H1 (cell line): ENCODE measurements at regions not wholly inside any gene's neighbourhood (a gene's known extent, or its start where the extent isn't known, plus 50 kb on each side); places are given as distances from the start of the nearest gene placed in this dataset.

Experiments used
- CHD7 ChIP-seq: fragments of 300-600 bp; sonication (generic); IDR thresholded peaks from 2 replicates; pipeline ENCODE4 v1.7.1; 2012; ENCODE audit warnings: low read length, moderate library complexity, mild to moderate bottlenecking, inconsistent platforms; ENCODE audit not compliant: insufficient replicate concordance

GRCh38 chr2:78115291-78115690, 593.1 kb upstream of the LRRTM4 start (continued):
- no peak for TF ChIP-seq CHD7
